SK-N-SH (cell line): ENCODE measurements at regions not wholly inside any gene's neighbourhood (a gene's known extent, or its start where the extent isn't known, plus 50 kb on each side); places are given as distances from the start of the nearest gene placed in this dataset.
"Not testable (repeated sequence)": the region's sequence is repeated elsewhere in the genome, so short reads cannot be mapped to it uniquely, and the experiment has no call there.

ENCODE experiments used
- CTCF ChIA-PET: fragments of 300-600, 350-600 bp; formaldehyde crosslinking; extraction: SDS; loops from one replicate; lab custom pipeline; 2021; lab: Yijun Ruan, JAX
- POLR2A ChIA-PET: fragments of 350-600 bp; sonication (Branson Sonifier 250); formaldehyde crosslinking; extraction: SDS; loops from one replicate; lab custom pipeline; 2020; ENCODE audit warnings: antibody characterized with exemption, inconsistent platforms; lab: Yijun Ruan, JAX
- DNase-seq: peaks from one replicate; pipeline ENCODE4 v3.0.0; 2012
- H2AFZ ChIP-seq: fragments of 200-600 bp; sonication (generic); 2 replicates; pipeline ENCODE4 v1.8.1; 2016; ENCODE audit warnings: antibody characterized with exemption, mild to moderate bottlenecking, low read depth
- H3F3A ChIP-seq: fragments of 200-600 bp; sonication (generic); replicated peaks from 2 replicates; pipeline ENCODE3; 2016; ENCODE audit warnings: antibody characterized with exemption, mild to moderate bottlenecking; ENCODE audit not compliant: insufficient read depth
- H3K27ac ChIP-seq, 2 experiments: fragments of 200-500 bp in 1 of 2; fragments of 200-600 bp in 1 of 2; sonication (Bioruptor generic) in 1 of 2; sonication (generic), shearing (Covaris generic) in 1 of 2; 2 replicates each; pipeline versions ENCODE4 v1.5.1 to v1.6.1; 2014 to 2016; ENCODE audit warnings: low read depth in 2 of 2, inconsistent platforms in 1 of 2, low read length in 1 of 2, mild to moderate bottlenecking in 1 of 2, mixed read lengths in 1 of 2
- H3K27me3 ChIP-seq: fragments of 200-600 bp; sonication (generic), shearing (Covaris generic); 2 replicates; pipeline ENCODE4 v1.6.1; 2016; ENCODE audit warnings: mixed run types; ENCODE audit not compliant: insufficient read depth
- H3K36me3 ChIP-seq, 2 experiments: fragments of 200-500 bp in 1 of 2; fragments of 200-600 bp in 1 of 2; sonication (Bioruptor generic) in 1 of 2; sonication (generic) in 1 of 2; replicated peaks in 1 of 2; 2 replicates each; pipeline versions ENCODE3 to v1.5.1; 2014 to 2016; ENCODE audit warnings: low read length in 1 of 2, mild to moderate bottlenecking in 1 of 2; ENCODE audit not compliant: insufficient read depth in 2 of 2, control insufficient read depth in 1 of 2
- H3K4me1 ChIP-seq, 2 experiments: fragments of 200-500 bp in 1 of 2; fragments of 200-600 bp in 1 of 2; sonication (Bioruptor generic) in 1 of 2; sonication (generic), shearing (Covaris generic) in 1 of 2; 2 replicates each; pipeline versions ENCODE4 v1.5.1 to v1.6.1; 2014 to 2016; ENCODE audit warnings: low read depth in 1 of 2, low read length in 1 of 2, mixed run types in 1 of 2; ENCODE audit not compliant: insufficient read depth in 2 of 2, control insufficient read depth in 1 of 2
- H3K4me2 ChIP-seq: fragments of 200-600 bp; sonication (generic), shearing (Covaris generic); 2 replicates; pipeline ENCODE4 v1.6.1; 2017; ENCODE audit warnings: mixed run types
- H3K4me3 ChIP-seq, 2 experiments: fragments of 200-500 bp in 1 of 2; fragments of 200-600 bp in 1 of 2; sonication (Bioruptor generic) in 1 of 2; sonication (generic), shearing (Covaris generic) in 1 of 2; 2 replicates each; pipeline versions ENCODE4 v1.5.1 to v1.8.1; 2014 to 2016; ENCODE audit warnings: low read depth in 2 of 2, inconsistent platforms in 1 of 2, low read length in 1 of 2, mild to moderate bottlenecking in 1 of 2, mixed read lengths in 1 of 2, moderate library complexity in 1 of 2
- H3K79me2 ChIP-seq: fragments of 200-600 bp; sonication (generic); 2 replicates; pipeline ENCODE4 v1.8.1; 2017; ENCODE audit warnings: mild to moderate bottlenecking; ENCODE audit not compliant: insufficient read depth
- H3K9ac ChIP-seq: fragments of 200-600 bp; sonication (generic); 2 replicates; pipeline ENCODE4 v1.6.1; 2017; ENCODE audit warnings: mixed run types
- H3K9me2 ChIP-seq: fragments of 200-600 bp; sonication (generic); 2 replicates; pipeline ENCODE4 v1.6.1; 2017; ENCODE audit warnings: mixed run types
- H3K9me3 ChIP-seq: fragments of 200-600 bp; sonication (generic); 2 replicates; pipeline ENCODE4 v1.6.1; 2017; ENCODE audit warnings: mixed run types, mild to moderate bottlenecking, moderate library complexity
- H4K20me1 ChIP-seq: fragments of 200-600 bp; sonication (generic); 2 replicates; pipeline ENCODE4 v1.6.1; 2017; ENCODE audit warnings: mild to moderate bottlenecking, mixed run types; ENCODE audit not compliant: insufficient read depth
- CHD2 ChIP-seq: fragments of 150-350 bp; IDR thresholded peaks from 2 replicates; pipeline ENCODE4 v1.6.1; 2018; ENCODE audit warnings: low read length; ENCODE audit not compliant: partially characterized antibody
- EP300 ChIP-seq, 2 experiments: IDR thresholded peaks; 2 replicates each; pipeline versions ENCODE4 v1.4.0 to v1.6.1; 2012; ENCODE audit warnings: borderline replicate concordance in 1 of 2, low read depth in 1 of 2, low read length in 1 of 2
- FOSL2 ChIP-seq: IDR thresholded peaks from 2 replicates; pipeline ENCODE4 v1.4.0; 2012; ENCODE audit warnings: low read depth, mild to moderate bottlenecking, moderate library complexity, borderline replicate concordance
- FOXJ3 ChIP-seq: sonication (generic); formaldehyde crosslinking; IDR thresholded peaks from 2 replicates; pipeline ENCODE4 v1.5.1; 2020; ENCODE audit warnings: mild to moderate bottlenecking, missing genetic modification reagents
- JUND ChIP-seq: IDR thresholded peaks from 2 replicates; pipeline ENCODE4 v1.4.0; 2012
- NRF1 ChIP-seq: IDR thresholded peaks from 2 replicates; pipeline ENCODE4 v1.6.1; 2012; ENCODE audit warnings: low read depth, mild to moderate bottlenecking, low read length
- PBX3 ChIP-seq: IDR thresholded peaks from 2 replicates; pipeline ENCODE4; 2012
- RCOR1 ChIP-seq: fragments of 150-350 bp; IDR thresholded peaks from 2 replicates; pipeline ENCODE4 v1.6.1; 2017; ENCODE audit warnings: antibody characterized with exemption, low read length
- TCF12 ChIP-seq: IDR thresholded peaks from 2 replicates; pipeline ENCODE4 v1.4.0; 2012
- YY1 ChIP-seq: IDR thresholded peaks from 2 replicates; pipeline ENCODE4 v1.4.0; 2012; ENCODE audit warnings: low read depth, mild to moderate bottlenecking
- ZBTB33 ChIP-seq: IDR thresholded peaks from 2 replicates; pipeline ENCODE4 v1.4.0; 2012; ENCODE audit warnings: low read depth, borderline replicate concordance
- WGBS: methylation state at CpG from one replicate; pipeline ENCODE4 v1.1.6; 2017; ENCODE audit warnings: low lambda C conversion rate; 5-methylcytosine and 5-hydroxymethylcytosine counted together

GRCh38 chr5:63743096-63743798 lies 219.0 kb downstream of the HTR1A start:
- POLR2A ChIA-PET, result no interaction called here
- WGBS, result 4% methylated on average over 1 of the region's 1 CpG
- no peak overlapping the region for H2AFZ ChIP-seq
- H3F3A ChIP-seq, result no peaks in the 10 kb centered on the region
- no peaks in the 10 kb centered on the region for H3K79me2 ChIP-seq
- H3K9ac ChIP-seq, result no peak overlapping the region
- H3K27me3 ChIP-seq, result no peaks in the 10 kb centered on the region
- CTCF ChIA-PET, result no interaction called here
- no peak for TF ChIP-seq YY1
- DNase-seq, result no peak
- H3K9me3 ChIP-seq, result no peaks in the 10 kb centered on the region
- no peaks in the 10 kb centered on the region for H3K9me2 ChIP-seq
- no peak overlapping the region for H3K27ac ChIP-seq
- H3K4me2 ChIP-seq, result no peak overlapping the region
- H4K20me1 ChIP-seq, result no peaks in the 10 kb centered on the region
- H3K4me3 ChIP-seq, result no peak overlapping the region
- H3K36me3 ChIP-seq, result no peaks in the 10 kb centered on the region
- H3K4me1 ChIP-seq, result no peaks in the 10 kb centered on the region

GRCh38 chr5:63732880-63733279 lies 229.4 kb downstream of the HTR1A start:
- H3K4me3 ChIP-seq, H2AFZ ChIP-seq, H3F3A ChIP-seq, H4K20me1 ChIP-seq, H3K9me3 ChIP-seq, H3K4me2 ChIP-seq, DNase-seq, H3K9ac ChIP-seq, H3K9me2 ChIP-seq, CTCF ChIA-PET, H3K27me3 ChIP-seq, H3K79me2 ChIP-seq, H3K36me3 ChIP-seq, H3K27ac ChIP-seq, POLR2A ChIA-PET, H3K4me1 ChIP-seq: not testable (repeated sequence)
- WGBS, result 18% methylated on average over 5 of the region's 5 CpGs

- no peaks in the 10 kb centered on the region for H3K79me2 ChIP-seq
- no peak overlapping the region for H3K4me3 ChIP-seq
These were observed 234.7 kb downstream of the HTR1A start for GRCh38 chr5:63727583-63727982.

GRCh38 chr5:63726496-63726895 lies 235.7 kb downstream of the HTR1A start:
- DNase-seq, result no peak
- Histone ChIP-seq H3K9ac (no peak overlapping the region), H3K4me1 (no peaks in the 10 kb centered on the region), H3K27me3 (no peaks in the 10 kb centered on the region), H2AFZ (no peak overlapping the region), H3K79me2 (no peaks in the 10 kb centered on the region), H3K27ac (no peak overlapping the region), H3K9me2 (no peaks in the 10 kb centered on the region), H3F3A (no peaks in the 10 kb centered on the region), H3K4me2 (no peak overlapping the region), H3K36me3 (no peaks in the 10 kb centered on the region), H4K20me1 (no peaks in the 10 kb centered on the region), H3K9me3 (no peaks in the 10 kb centered on the region)
- 10% methylated on average over 2 of the region's 2 CpGs for WGBS
- ChIA-PET POLR2A (no interaction called here), CTCF (no interaction called here)
- TF ChIP-seq PBX3 (no peak), JUND (no peak), FOSL2 (no peak), NRF1 (no peak), ZBTB33 (no peak), RCOR1 (no peak), CHD2 (no peak)
- TF ChIP-seq, all 33 proteins: peak for 0
- no peak overlapping the region for H3K4me3 ChIP-seq

More at GRCh38 chr5:63727583-63727982, 234.7 kb downstream of the HTR1A start:
- Histone ChIP-seq H3K36me3 (no peaks in the 10 kb centered on the region), H3K9me3 (no peaks in the 10 kb centered on the region), H3K27ac (no peak overlapping the region), H3K9ac (no peak overlapping the region), H3K4me1 (no peaks in the 10 kb centered on the region), H3K4me2 (no peak overlapping the region), H4K20me1 (no peaks in the 10 kb centered on the region), H2AFZ (no peak overlapping the region), H3F3A (no peaks in the 10 kb centered on the region), H3K27me3 (no peaks in the 10 kb centered on the region), H3K9me2 (no peaks in the 10 kb centered on the region)
- TF ChIP-seq TCF12, result no peak
- no peak for TF ChIP-seq FOXJ3 (CRISPR knock-in tag)
- no peak for TF ChIP-seq EP300 (IDR thresholded peaks at IDR 0.05; ENCODE audit: borderline replicate concordance in 1 of 2, low read depth in 1 of 2, low read length in 1 of 2)
- ChIA-PET POLR2A (no interaction called here), CTCF (no interaction called here)
- DNase-seq, result no peak
- WGBS, result 2% methylated on average over 1 of the region's 1 CpG
